NT2/D1 (cell line): ENCODE measurements at regions not wholly inside any gene's neighbourhood (a gene's known extent, or its start where the extent isn't known, plus 50 kb on each side); places are given as distances from the start of the nearest gene placed in this dataset.

Source experiments
- SUZ12 ChIP-seq: IDR thresholded peaks from 2 replicates; pipeline ENCODE4 v1.6.1; 2011; ENCODE audit not compliant: insufficient read length, insufficient read depth; ENCODE audit errors: extremely low read depth
- YY1 ChIP-seq: IDR thresholded peaks from 2 replicates; pipeline ENCODE4 v1.6.1; 2011; ENCODE audit not compliant: insufficient read length, insufficient read depth

DNA sequence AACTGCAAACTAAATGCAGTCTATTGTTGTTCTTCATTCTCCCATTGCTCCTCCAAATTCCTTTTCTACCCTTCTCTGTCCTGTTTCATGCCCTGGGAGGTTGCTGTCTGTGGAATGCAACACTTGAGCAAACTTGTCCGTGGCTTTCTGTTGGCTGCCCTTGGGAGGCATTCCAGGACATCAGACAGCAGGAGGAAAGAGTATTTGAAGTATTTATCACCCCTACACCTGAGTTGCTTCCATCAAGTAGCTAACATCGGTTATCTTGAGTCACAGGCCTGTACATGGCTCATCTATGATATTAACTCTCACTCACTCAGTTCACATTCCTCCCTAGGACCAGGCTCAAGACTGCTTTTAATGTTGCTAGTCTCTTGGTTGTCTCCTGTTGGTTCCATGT is 803.4 kb upstream of the CDH6 start:
- TF ChIP-seq YY1 (no peak), SUZ12 (no peak)
